Hepatocyte (in vitro differentiated cells): ENCODE measurements at regions not wholly inside any gene's neighbourhood (a gene's known extent, or its start where the extent isn't known, plus 50 kb on each side); places are given as distances from the start of the nearest gene placed in this dataset.

Experiments used
- DNase-seq: peaks from one replicate; pipeline ENCODE4 v3.0.0-alpha.2; 2016; ENCODE audit warnings: low spot score
- H2AFZ ChIP-seq: fragments of 200-600 bp; sonication (generic); 2 replicates; pipeline ENCODE4 v1.6.0; 2016; ENCODE audit warnings: antibody characterized with exemption, mild to moderate bottlenecking
- H3K27ac ChIP-seq: fragments of 200-600 bp; sonication (generic); 2 replicates; pipeline ENCODE4 v1.5.1; 2016; ENCODE audit warnings: mild to moderate bottlenecking
- H3K27me3 ChIP-seq: fragments of 200-600 bp; sonication (generic); 2 replicates; pipeline ENCODE4 v1.6.1; 2016
- H3K36me3 ChIP-seq: fragments of 200-600 bp; sonication (generic); replicated peaks from 2 replicates; pipeline ENCODE4 v1.5.1; 2016; ENCODE audit warnings: low read depth; ENCODE audit not compliant: insufficient read depth
- H3K4me1 ChIP-seq: fragments of 200-600 bp; sonication (generic); 2 replicates; pipeline ENCODE4 v1.5.1; 2016; ENCODE audit warnings: mild to moderate bottlenecking, moderate library complexity; ENCODE audit not compliant: insufficient read depth
- H3K4me2 ChIP-seq: fragments of 200-600 bp; sonication (generic); 2 replicates; pipeline ENCODE4 v1.6.0; 2016
- H3K4me3 ChIP-seq: fragments of 200-600 bp; sonication (generic); 2 replicates; pipeline ENCODE4 v1.5.1; 2016; ENCODE audit warnings: mild to moderate bottlenecking
- H3K79me2 ChIP-seq: fragments of 200-600 bp; sonication (generic); 2 replicates; pipeline ENCODE4 v1.6.0; 2017; ENCODE audit warnings: mild to moderate bottlenecking
- H3K9me2 ChIP-seq: fragments of 200-600 bp; sonication (generic); replicated peaks from 2 replicates; pipeline ENCODE4 v1.6.0; 2017; ENCODE audit warnings: mild to moderate bottlenecking; ENCODE audit not compliant: insufficient read depth
- H3K9me3 ChIP-seq: fragments of 200-600 bp; sonication (generic); 2 replicates; pipeline ENCODE4 v1.5.1; 2016; ENCODE audit warnings: low read depth, mild to moderate bottlenecking
- H4K20me1 ChIP-seq: fragments of 200-600 bp; sonication (generic); 2 replicates; pipeline ENCODE4 v1.6.0; 2016; ENCODE audit warnings: mild to moderate bottlenecking; ENCODE audit not compliant: insufficient read depth, poor library complexity, severe bottlenecking
- CTCF ChIP-seq: fragments of 200-600 bp; sonication (generic); IDR thresholded peaks from 2 replicates; pipeline ENCODE4 v1.5.1; 2016; ENCODE audit warnings: antibody characterized with exemption, mild to moderate bottlenecking; ENCODE audit not compliant: poor library complexity
- EZH2 ChIP-seq: fragments of 200-600 bp; sonication (generic); IDR thresholded peaks from 2 replicates; pipeline ENCODE4 v1.6.1; 2016; ENCODE audit warnings: antibody characterized with exemption, mild to moderate bottlenecking, borderline replicate concordance
- EZH2phosphoT487 ChIP-seq: fragments of 200-600 bp; sonication (generic); IDR thresholded peaks from one replicate; pipeline ENCODE4 v1.6.1; 2018; ENCODE audit warnings: antibody characterized with exemption, mild to moderate bottlenecking, low read depth, moderate library complexity; ENCODE audit not compliant: unreplicated experiment, severe bottlenecking
- WGBS: methylation state at CpG from one replicate; pipeline ENCODE4 v1.1.6; 2016; ENCODE audit warnings: low lambda C conversion rate; ENCODE audit errors: missing lambda C conversion rate; 5-methylcytosine and 5-hydroxymethylcytosine counted together

DNA sequence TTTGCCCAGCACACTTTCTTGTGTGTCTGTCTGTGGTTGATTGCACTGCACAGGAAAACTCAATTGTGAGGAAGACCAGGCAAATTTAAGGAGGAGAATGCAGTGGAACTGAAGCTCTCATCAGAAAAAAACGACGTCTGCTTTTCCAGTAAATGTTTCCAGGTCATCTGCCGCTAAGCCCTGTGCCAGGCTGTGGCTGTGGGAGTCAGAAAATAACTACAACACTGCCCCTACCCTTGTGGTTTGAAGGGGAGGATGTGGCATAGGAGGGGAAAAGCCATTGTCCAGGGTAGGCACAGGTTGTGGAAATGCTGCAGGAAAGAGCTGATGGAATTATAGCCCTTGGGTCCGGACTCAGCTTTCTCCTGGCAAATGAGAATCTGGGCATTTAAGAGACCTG is 259.7 kb upstream of the TMEM132C start:
- H3K4me2 ChIP-seq = no peak overlapping the region
- WGBS = 53% methylated on average over 4 of the region's 4 CpGs
- H3K9me2 ChIP-seq = no peaks in the 10 kb centered on the region
- H3K27me3 ChIP-seq = no peaks in the 10 kb centered on the region
- H3K79me2 ChIP-seq = no peaks in the 10 kb centered on the region
- no peaks in the 10 kb centered on the region for H4K20me1 ChIP-seq
- H3K9me3 ChIP-seq = no peaks in the 10 kb centered on the region
- H2AFZ ChIP-seq = no peak overlapping the region
- no peaks in the 10 kb centered on the region for H3K36me3 ChIP-seq
- H3K4me3 ChIP-seq = no peak overlapping the region
- no peak overlapping the region for H3K27ac ChIP-seq
- TF ChIP-seq CTCF = no peak
- TF ChIP-seq EZH2phosphoT487 = no peak
- no peak for TF ChIP-seq EZH2
- no peaks in the 10 kb centered on the region for H3K4me1 ChIP-seq
- no peak for DNase-seq

DNA sequence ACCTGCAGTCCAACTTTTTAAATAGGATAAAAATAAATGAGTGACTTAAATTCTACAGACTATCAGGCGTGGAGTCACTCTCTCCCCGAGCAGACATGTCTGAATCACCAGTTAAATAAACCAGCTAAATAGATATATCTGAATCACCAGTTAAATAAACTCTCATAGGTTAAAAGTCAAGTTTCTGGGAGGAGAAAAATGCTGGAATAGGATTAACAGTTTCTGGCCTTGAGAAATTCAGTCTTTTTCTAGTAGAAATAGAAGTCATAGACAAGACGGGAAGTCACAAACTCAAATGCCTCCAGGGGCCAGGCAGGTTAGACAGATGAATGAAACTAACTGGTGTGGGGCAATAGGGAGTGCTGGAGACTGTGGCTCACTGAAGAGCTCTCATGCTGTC is 258.6 kb upstream of the TMEM132C start:
- no peaks in the 10 kb centered on the region for H3K9me2 ChIP-seq
- no peaks in the 10 kb centered on the region for H3K79me2 ChIP-seq
- no peaks in the 10 kb centered on the region for H3K36me3 ChIP-seq
- DNase-seq = no peak
- no peaks in the 10 kb centered on the region for H3K27me3 ChIP-seq
- H3K9me3 ChIP-seq = no peaks in the 10 kb centered on the region
- H3K4me1 ChIP-seq = no peaks in the 10 kb centered on the region
- H3K4me3 ChIP-seq = no peak overlapping the region
- TF ChIP-seq EZH2phosphoT487 = no peak
- TF ChIP-seq EZH2 = no peak
- TF ChIP-seq CTCF = no peak
- no peak overlapping the region for H3K27ac ChIP-seq
- no peak overlapping the region for H3K4me2 ChIP-seq
- H2AFZ ChIP-seq = no peak overlapping the region
- H4K20me1 ChIP-seq = no peaks in the 10 kb centered on the region
- WGBS = 60% methylated on average over 3 of the region's 3 CpGs

- no peaks in the 10 kb centered on the region for H3K9me3 ChIP-seq
- no peak overlapping the region for H3K4me3 ChIP-seq
- 56% methylated on average over 8 of the region's 8 CpGs for WGBS
- no peaks in the 10 kb centered on the region for H3K36me3 ChIP-seq
- no peaks in the 10 kb centered on the region for H4K20me1 ChIP-seq
- H3K79me2 ChIP-seq = no peaks in the 10 kb centered on the region
- DNase-seq = no peak
- H3K4me1 ChIP-seq = no peaks in the 10 kb centered on the region
- H3K9me2 ChIP-seq = no peaks in the 10 kb centered on the region
- H3K27me3 ChIP-seq = no peaks in the 10 kb centered on the region
- H3K27ac ChIP-seq = no peak overlapping the region
- no peak overlapping the region for H3K4me2 ChIP-seq
- H2AFZ ChIP-seq = no peak overlapping the region
- no peak for TF ChIP-seq CTCF
- TF ChIP-seq EZH2phosphoT487 = no peak
- TF ChIP-seq EZH2 = no peak
Observed at GRCh38 chr12:128009108-128009507, 257.9 kb upstream of the TMEM132C start.

DNA sequence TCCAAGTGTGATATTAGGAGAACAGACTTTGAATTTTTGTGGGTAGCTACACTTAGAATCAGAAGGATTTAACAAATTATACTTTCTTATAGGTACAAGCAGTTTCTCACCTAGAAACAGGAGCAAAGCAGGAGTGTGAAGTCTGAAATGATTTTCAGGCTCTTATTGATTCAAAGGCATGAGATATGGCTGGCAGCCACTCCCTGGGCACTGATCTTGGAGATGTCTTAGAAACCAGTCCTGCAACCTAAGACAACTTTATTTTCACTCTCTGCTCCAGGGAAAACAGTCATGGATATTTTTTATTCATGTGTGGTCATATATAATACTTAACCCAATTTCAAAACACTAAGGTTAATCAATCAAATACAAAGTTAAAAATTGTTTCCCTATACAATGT is 254.9 kb upstream of the TMEM132C start:
- H3K27ac ChIP-seq = no peak overlapping the region
- no peaks in the 10 kb centered on the region for H3K27me3 ChIP-seq
- H4K20me1 ChIP-seq = no peaks in the 10 kb centered on the region
- H3K9me2 ChIP-seq = no peaks in the 10 kb centered on the region
- no peak for DNase-seq
- no peaks in the 10 kb centered on the region for H3K36me3 ChIP-seq
- no peak overlapping the region for H2AFZ ChIP-seq
- no peaks in the 10 kb centered on the region for H3K4me1 ChIP-seq
- no peak overlapping the region for H3K4me2 ChIP-seq
- no peaks in the 10 kb centered on the region for H3K9me3 ChIP-seq
- H3K4me3 ChIP-seq = no peak overlapping the region
- H3K79me2 ChIP-seq = no peaks in the 10 kb centered on the region
- TF ChIP-seq CTCF = no peak
- no peak for TF ChIP-seq EZH2
- TF ChIP-seq EZH2phosphoT487 = no peak
